ENCODE measurements at regions not wholly inside any gene's neighbourhood (a gene's known extent, or its start where the extent isn't known, plus 50 kb on each side); places are given as distances from the start of the nearest gene placed in this dataset.
A peak's percentile ranks its signal among the peaks of the same experiment; 100 is the strongest.

GRCh38 chr1:218589487-218589886 is 244.4 kb downstream of the TGFB2 start:
- H2BK12ac ChIP-seq (ENCODE audit: low read length in 2 of 2) = no peak overlapping the region
- no peak overlapping the region for H2BK120ac ChIP-seq (ENCODE audit: low read depth, low read length)
- no peaks in the 10 kb centered on the region for H3K79me1 ChIP-seq (replicated peaks; ENCODE audit: low read length, poor library complexity, severe bottlenecking)
- no peak overlapping the region for H2AK5ac ChIP-seq (ENCODE audit: low read length, severe bottlenecking)
- no peaks in the 10 kb centered on the region for H3K36me3 ChIP-seq (ENCODE audit: control insufficient read depth in 1 of 2, insufficient read depth in 2 of 2, low read depth in 1 of 2, low read length in 2 of 2)
- H3K9ac ChIP-seq (ENCODE audit: low read length) = no peak overlapping the region
- H3K27ac ChIP-seq (ENCODE audit: low read length, poor library complexity, severe bottlenecking) = no peak overlapping the region
- no peaks in the 10 kb centered on the region for H3K27me3 ChIP-seq (ENCODE audit: control insufficient read depth in 1 of 2, insufficient read depth in 1 of 2, low read length in 2 of 2)
- H3K9me3 ChIP-seq (ENCODE audit: control insufficient read depth, low read length) = no peaks in the 10 kb centered on the region
- H2AFZ ChIP-seq (ENCODE audit: low read depth, low read length) = no peak overlapping the region
- peaks cover 4% of the 10 kb centered on the region for H3K4me1 ChIP-seq (ENCODE audit: control insufficient read depth, insufficient read depth, low read depth, low read length)
- no peak overlapping the region for H3K4me2 ChIP-seq (ENCODE audit: low read length, poor library complexity, severe bottlenecking)
- H3K4ac ChIP-seq (ENCODE audit: low read depth in 1 of 2, low read length in 2 of 2) = no peak overlapping the region
- H3K4me3 ChIP-seq (ENCODE audit: insufficient read depth in 1 of 2, low read depth in 1 of 2, low read length in 2 of 2) = no peak overlapping the region
- H2BK5ac ChIP-seq (ENCODE audit: low read depth, low read length, poor library complexity, severe bottlenecking) = no peak overlapping the region
- H2BK15ac ChIP-seq (ENCODE audit: low read depth, poor library complexity, severe bottlenecking) = no peak overlapping the region
- H3K14ac ChIP-seq (ENCODE audit: low read length in 2 of 2) = no peak overlapping the region
- no peak overlapping the region for H3K18ac ChIP-seq (ENCODE audit: low read depth in 1 of 2, low read length in 2 of 2)
- WGBS = 90% methylated on average over 5 of the region's 6 CpGs
- no peak overlapping the region for H3K23ac ChIP-seq (ENCODE audit: low read length in 2 of 2)
- no peak overlapping the region for H4K91ac ChIP-seq (ENCODE audit: low read length)
- DNase-seq = no peak
- H4K8ac ChIP-seq (ENCODE audit: low read length) = no peak overlapping the region

GRCh38 chr1:218591966-218592365 is 246.8 kb downstream of the TGFB2 start:
- Histone ChIP-seq H3K4ac (ENCODE audit: low read depth in 1 of 2, low read length in 2 of 2) (no peak overlapping the region), H3K9ac (ENCODE audit: low read length) (no peak overlapping the region), H3K18ac (ENCODE audit: low read depth in 1 of 2, low read length in 2 of 2) (no peak overlapping the region), H4K8ac (ENCODE audit: low read length) (no peak overlapping the region), H3K36me3 (ENCODE audit: control insufficient read depth in 1 of 2, insufficient read depth in 2 of 2, low read depth in 1 of 2, low read length in 2 of 2) (no peaks in the 10 kb centered on the region), H3K79me1 (replicated peaks; ENCODE audit: low read length, poor library complexity, severe bottlenecking) (no peaks in the 10 kb centered on the region), H2BK5ac (ENCODE audit: low read depth, low read length, poor library complexity, severe bottlenecking) (no peak overlapping the region), H2BK120ac (ENCODE audit: low read depth, low read length) (no peak overlapping the region), H2AFZ (ENCODE audit: low read depth, low read length) (no peak overlapping the region), H3K4me2 (ENCODE audit: low read length, poor library complexity, severe bottlenecking) (no peak overlapping the region), H3K4me1 (ENCODE audit: control insufficient read depth, insufficient read depth, low read depth, low read length) (no peaks in the 10 kb centered on the region), H2AK5ac (ENCODE audit: low read length, severe bottlenecking) (no peak overlapping the region), H3K9me3 (ENCODE audit: control insufficient read depth, low read length) (no peaks in the 10 kb centered on the region), H3K27ac (ENCODE audit: low read length, poor library complexity, severe bottlenecking) (no peak overlapping the region), H3K4me3 (ENCODE audit: insufficient read depth in 1 of 2, low read depth in 1 of 2, low read length in 2 of 2) (no peak overlapping the region), H3K23ac (ENCODE audit: low read length in 2 of 2) (no peak overlapping the region), H3K14ac (ENCODE audit: low read length in 2 of 2) (no peak overlapping the region), H3K27me3 (ENCODE audit: control insufficient read depth in 1 of 2, insufficient read depth in 1 of 2, low read length in 2 of 2) (no peaks in the 10 kb centered on the region), H2BK12ac (ENCODE audit: low read length in 2 of 2) (no peak overlapping the region), H4K91ac (ENCODE audit: low read length) (no peak overlapping the region), H2BK15ac (ENCODE audit: low read depth, poor library complexity, severe bottlenecking) (no peak overlapping the region)
- DNase-seq = no peak

- H2BK12ac ChIP-seq (ENCODE audit: low read length in 2 of 2) = peak overlapping the region in 1 of 2 experiments; percentile 77
- no peak overlapping the region for H3K4me2 ChIP-seq (ENCODE audit: low read length, poor library complexity, severe bottlenecking)
- H2BK5ac ChIP-seq (ENCODE audit: low read depth, low read length, poor library complexity, severe bottlenecking) = no peak overlapping the region
- H3K9me3 ChIP-seq (ENCODE audit: control insufficient read depth, low read length) = no peaks in the 10 kb centered on the region
- H2AFZ ChIP-seq (ENCODE audit: low read depth, low read length) = no peak overlapping the region
- peak overlapping the region; percentile 41 for H4K8ac ChIP-seq (ENCODE audit: low read length)
- no peak overlapping the region for H3K4me3 ChIP-seq (ENCODE audit: insufficient read depth in 1 of 2, low read depth in 1 of 2, low read length in 2 of 2)
- no peak overlapping the region for H3K14ac ChIP-seq (ENCODE audit: low read length in 2 of 2)
- no peaks in the 10 kb centered on the region for H3K4me1 ChIP-seq (ENCODE audit: control insufficient read depth, insufficient read depth, low read depth, low read length)
- H3K79me1 ChIP-seq (replicated peaks; ENCODE audit: low read length, poor library complexity, severe bottlenecking) = no peaks in the 10 kb centered on the region
- no peak overlapping the region for H2AK5ac ChIP-seq (ENCODE audit: low read length, severe bottlenecking)
- H2BK15ac ChIP-seq (ENCODE audit: low read depth, poor library complexity, severe bottlenecking) = no peak overlapping the region
- no peak overlapping the region for H3K23ac ChIP-seq (ENCODE audit: low read length in 2 of 2)
- DNase-seq = peak; percentile 46
- no peak overlapping the region for H4K91ac ChIP-seq (ENCODE audit: low read length)
- no peak overlapping the region for H2BK120ac ChIP-seq (ENCODE audit: low read depth, low read length)
- H3K4ac ChIP-seq (ENCODE audit: low read depth in 1 of 2, low read length in 2 of 2) = no peak overlapping the region
- peak overlapping the region in 1 of 2 experiments; percentile 33 for H3K18ac ChIP-seq (ENCODE audit: low read depth in 1 of 2, low read length in 2 of 2)
- H3K27me3 ChIP-seq (ENCODE audit: control insufficient read depth in 1 of 2, insufficient read depth in 1 of 2, low read length in 2 of 2) = no peaks in the 10 kb centered on the region
- no peak overlapping the region for H3K9ac ChIP-seq (ENCODE audit: low read length)
- 43% methylated on average over 1 of the region's 2 CpGs for WGBS
- peak overlapping the region; percentile 15 for H3K27ac ChIP-seq (ENCODE audit: low read length, poor library complexity, severe bottlenecking)
- no peaks in the 10 kb centered on the region for H3K36me3 ChIP-seq (ENCODE audit: control insufficient read depth in 1 of 2, insufficient read depth in 2 of 2, low read depth in 1 of 2, low read length in 2 of 2)
Observed at GRCh38 chr1:218592688-218593087, 247.6 kb downstream of the TGFB2 start.

GRCh38 chr1:218600968-218601367 is 255.8 kb downstream of the TGFB2 start:
- 98% methylated on average over 3 of the region's 3 CpGs for WGBS
- no peak overlapping the region for H3K14ac ChIP-seq (ENCODE audit: low read length in 2 of 2)
- H3K9me3 ChIP-seq (ENCODE audit: control insufficient read depth, low read length) = no peaks in the 10 kb centered on the region

More at GRCh38 chr1:218600968-218601367, 255.8 kb downstream of the TGFB2 start:
- H3K27me3 ChIP-seq (ENCODE audit: control insufficient read depth in 1 of 2, insufficient read depth in 1 of 2, low read length in 2 of 2) = no peaks in the 10 kb centered on the region
- H3K79me1 ChIP-seq (replicated peaks; ENCODE audit: low read length, poor library complexity, severe bottlenecking) = no peaks in the 10 kb centered on the region
- peak overlapping the region; percentile 20 for H3K9ac ChIP-seq (ENCODE audit: low read length)
- no peak overlapping the region for H2BK12ac ChIP-seq (ENCODE audit: low read length in 2 of 2)
- H4K91ac ChIP-seq (ENCODE audit: low read length) = peak overlapping the region; percentile 50
- H3K18ac ChIP-seq (ENCODE audit: low read depth in 1 of 2, low read length in 2 of 2) = peak overlapping the region in 1 of 2 experiments; percentile 34
- H2BK5ac ChIP-seq (ENCODE audit: low read depth, low read length, poor library complexity, severe bottlenecking) = no peak overlapping the region
- H3K4me1 ChIP-seq (ENCODE audit: control insufficient read depth, insufficient read depth, low read depth, low read length) = no peaks in the 10 kb centered on the region
- H2BK15ac ChIP-seq (ENCODE audit: low read depth, poor library complexity, severe bottlenecking) = no peak overlapping the region
- peak overlapping the region; percentile 49 for H4K8ac ChIP-seq (ENCODE audit: low read length)
- no peak overlapping the region for H2AFZ ChIP-seq (ENCODE audit: low read depth, low read length)
- no peak overlapping the region for H2BK120ac ChIP-seq (ENCODE audit: low read depth, low read length)
- peak overlapping the region in 1 of 2 experiments; percentile 7 for H3K4ac ChIP-seq (ENCODE audit: low read depth in 1 of 2, low read length in 2 of 2)
- peak overlapping the region; percentile 65 for H2AK5ac ChIP-seq (ENCODE audit: low read length, severe bottlenecking)
- no peak for DNase-seq
- H3K36me3 ChIP-seq (ENCODE audit: control insufficient read depth in 1 of 2, insufficient read depth in 2 of 2, low read depth in 1 of 2, low read length in 2 of 2) = no peaks in the 10 kb centered on the region
- no peak overlapping the region for H3K23ac ChIP-seq (ENCODE audit: low read length in 2 of 2)
- no peak overlapping the region for H3K4me2 ChIP-seq (ENCODE audit: low read length, poor library complexity, severe bottlenecking)
- no peak overlapping the region for H3K27ac ChIP-seq (ENCODE audit: low read length, poor library complexity, severe bottlenecking)
- H3K4me3 ChIP-seq (ENCODE audit: insufficient read depth in 1 of 2, low read depth in 1 of 2, low read length in 2 of 2) = no peak overlapping the region

Measured in mesenchymal stem cell (in vitro differentiated cells and primary cell).